ENCODE measurements at regions not wholly inside any gene's neighbourhood (a gene's known extent, or its start where the extent isn't known, plus 50 kb on each side); places are given as distances from the start of the nearest gene placed in this dataset.

DNA sequence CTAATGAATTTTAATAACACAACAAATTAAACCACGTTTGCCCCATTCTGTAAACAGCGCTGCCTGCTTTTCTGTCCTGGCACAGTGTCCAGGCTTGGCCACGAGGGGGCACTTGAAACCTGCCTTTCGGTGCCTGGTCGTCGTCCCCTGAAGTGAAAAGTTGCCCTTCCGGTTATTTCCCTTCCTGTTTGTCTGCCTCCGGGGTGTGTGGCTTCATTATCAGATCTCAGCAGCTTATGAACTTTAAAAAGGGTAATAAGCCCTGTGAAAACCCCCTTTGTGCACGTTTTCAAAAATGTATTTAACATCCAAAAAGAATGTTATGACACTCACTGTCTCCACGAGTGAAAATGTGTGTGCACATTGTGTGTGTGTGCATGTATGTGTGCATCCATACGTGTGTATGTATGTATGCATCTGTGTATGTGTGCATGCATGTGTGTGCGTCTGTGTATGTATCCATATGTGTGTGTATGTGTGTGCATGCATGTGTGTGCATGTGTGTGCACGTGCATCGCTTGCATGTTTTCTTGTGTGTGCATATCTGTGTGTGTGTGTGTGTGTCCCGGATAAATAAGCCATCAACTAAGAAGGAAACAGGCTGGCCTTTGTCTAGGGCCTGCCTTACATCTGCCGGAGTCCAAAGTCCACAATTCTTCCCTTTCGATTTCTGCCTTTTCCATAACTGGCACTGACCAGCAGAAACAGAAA lies 358.4 kb downstream of the THBS2 start:
- DNase-seq, result peak; percentile 85

DNA sequence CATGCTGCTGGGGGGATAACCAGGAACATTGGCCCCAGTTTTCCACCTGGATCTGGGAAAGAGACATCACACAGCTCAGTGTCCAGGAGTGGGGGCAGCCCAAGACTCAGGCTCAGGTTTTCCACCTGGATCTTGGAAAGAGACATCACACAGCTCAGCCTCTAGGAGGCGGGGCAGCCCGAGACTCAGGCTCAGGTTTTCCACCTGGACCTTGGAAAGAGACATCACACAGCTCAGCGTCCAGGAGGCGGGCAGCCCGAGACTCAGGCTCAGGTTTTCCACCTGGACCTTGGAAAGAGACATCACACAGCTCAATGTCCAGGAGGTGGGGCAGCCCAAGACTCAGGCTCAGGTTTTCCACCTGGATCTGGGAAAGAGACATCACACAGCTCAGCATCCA lies 361.6 kb downstream of the THBS2 start:
- no peak for DNase-seq

DNA sequence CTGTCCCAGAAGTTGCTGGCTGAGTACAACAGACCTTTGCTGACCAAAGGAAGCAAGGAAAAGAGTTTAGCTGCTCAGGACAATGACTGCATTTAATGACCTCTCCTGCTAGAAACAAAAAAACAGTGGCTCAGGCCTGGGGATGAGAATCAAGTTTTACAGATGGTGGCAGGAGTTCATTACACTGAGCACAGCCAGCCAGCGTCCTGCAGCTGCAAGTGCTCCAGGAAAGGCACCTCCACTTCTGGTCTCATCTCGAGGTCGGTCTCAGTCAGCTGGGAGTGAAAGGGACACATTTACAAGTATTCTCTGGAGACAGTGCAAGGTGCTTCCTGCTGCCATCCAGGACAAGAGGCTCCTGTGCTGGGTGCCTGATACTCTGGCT lies 362.7 kb downstream of the THBS2 start:
- no peak for DNase-seq

DNA sequence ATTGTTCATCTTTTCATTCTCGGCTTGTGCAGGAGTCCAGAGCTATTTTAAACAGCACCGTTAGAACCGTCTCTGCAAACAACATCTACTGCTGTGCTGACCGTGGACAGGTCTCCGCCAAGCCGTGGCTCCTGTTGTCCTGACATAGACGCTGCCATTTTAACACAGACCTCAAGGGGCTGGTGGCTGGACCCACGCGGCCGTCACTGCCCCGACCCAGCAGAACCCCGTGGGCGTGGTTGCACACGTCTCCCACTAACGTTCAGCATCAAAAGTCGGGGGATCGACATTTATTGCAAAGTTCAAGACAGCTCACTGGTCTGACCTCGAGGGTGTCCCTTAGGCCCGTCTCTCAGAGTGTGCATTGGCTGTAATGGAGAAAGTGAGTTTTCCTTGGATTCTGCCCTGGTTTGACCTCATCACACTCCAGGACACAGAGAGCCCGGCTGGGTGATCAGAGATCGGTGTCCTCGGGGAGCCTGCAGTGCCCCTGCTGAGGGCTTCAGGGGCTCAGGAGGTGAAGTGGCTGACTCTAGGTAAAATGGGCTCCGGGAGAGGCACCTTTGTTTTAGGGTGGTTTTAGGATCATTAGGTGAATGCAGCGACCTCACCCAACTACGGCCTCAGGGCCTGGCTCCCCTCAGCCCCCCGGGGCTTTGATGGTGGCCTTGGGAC lies 363.2 kb downstream of the THBS2 start:
- no peak for DNase-seq

DNA sequence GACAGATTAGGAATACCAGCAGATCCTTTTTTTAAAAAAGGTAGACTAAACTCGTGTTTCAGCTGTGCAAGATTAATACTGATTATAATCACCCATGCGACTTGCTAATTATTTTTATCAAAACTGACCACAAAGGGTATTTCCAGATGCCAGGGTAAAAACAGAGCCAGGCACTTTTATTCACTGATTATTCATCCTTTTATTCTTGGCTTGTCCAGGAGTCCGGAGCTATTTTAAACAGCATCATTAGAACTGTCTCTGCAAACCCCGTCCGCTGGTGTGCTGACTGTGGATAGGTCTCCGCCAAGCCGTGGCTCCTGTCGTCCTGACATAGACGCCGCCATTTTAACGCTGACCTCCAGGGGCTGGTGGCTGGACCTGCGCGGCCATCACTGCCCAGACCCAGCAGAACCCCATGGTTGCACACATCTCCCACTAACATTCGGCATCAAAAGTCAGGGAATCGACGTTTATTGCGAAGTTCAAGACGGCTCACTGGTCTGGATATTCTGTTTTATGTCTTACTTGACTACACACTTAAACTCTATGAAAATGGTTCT lies 364.8 kb downstream of the THBS2 start:
- no peak for DNase-seq

DNA sequence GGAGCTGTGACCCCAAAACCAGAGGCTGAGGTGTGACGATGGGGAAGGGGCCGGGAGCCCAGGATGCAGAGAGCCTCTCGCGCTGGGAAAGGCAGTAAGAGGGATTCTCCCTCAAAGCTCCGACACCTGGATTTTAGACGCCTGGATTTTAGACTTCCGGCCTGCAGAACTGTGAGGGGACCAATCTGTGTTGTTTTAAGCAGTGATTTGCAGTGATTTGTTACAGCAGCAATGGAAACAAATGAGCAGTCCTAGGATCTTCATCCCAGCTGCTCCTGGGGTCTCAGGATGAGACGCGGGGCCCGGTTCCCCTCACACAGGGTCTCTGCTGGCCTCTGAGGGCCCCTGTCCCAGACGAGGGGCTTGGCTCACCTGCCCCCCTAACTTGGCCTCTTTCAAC lies 365.5 kb downstream of the THBS2 start:
- DNase-seq, result no peak

DNA sequence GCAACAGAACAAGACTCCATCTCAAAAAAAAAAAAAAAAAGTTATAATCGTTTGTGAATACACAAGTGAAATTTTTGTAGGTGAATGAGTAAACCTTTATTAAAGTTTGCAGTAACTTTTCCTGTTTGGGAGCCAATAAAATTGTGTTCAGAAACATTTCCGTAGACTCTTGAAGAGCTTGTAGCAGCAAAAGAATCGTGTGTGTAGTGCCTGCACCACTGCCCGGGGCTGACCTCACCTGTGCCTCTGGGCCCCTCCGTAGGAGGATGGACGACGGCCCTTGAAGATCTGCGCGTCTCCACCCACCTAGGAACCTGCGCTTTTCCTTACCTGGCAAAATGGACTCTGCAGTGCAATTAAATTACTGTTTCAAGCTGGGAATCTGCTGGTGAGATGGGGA lies 366.0 kb downstream of the THBS2 start:
- DNase-seq, result no peak

DNA sequence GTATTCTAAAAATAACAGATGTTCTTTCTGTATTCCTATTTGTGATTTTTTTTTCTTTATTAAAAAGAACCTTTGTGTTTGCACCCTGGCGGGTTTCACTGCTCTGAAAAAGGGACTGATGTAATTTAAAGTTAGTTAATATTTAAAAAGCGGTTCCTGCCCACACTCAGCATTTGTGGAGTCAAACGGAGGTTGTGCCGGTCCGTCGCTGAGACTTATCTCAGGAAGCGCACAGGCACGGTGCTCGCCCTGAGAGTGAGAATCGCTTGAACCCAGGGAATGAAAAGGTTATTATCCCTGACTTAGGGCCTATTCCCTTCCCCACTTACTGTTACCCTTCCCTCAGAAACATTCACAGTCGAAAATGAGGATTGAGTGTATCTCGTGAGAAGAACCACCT lies 366.7 kb downstream of the THBS2 start:
- no peak for DNase-seq

DNA sequence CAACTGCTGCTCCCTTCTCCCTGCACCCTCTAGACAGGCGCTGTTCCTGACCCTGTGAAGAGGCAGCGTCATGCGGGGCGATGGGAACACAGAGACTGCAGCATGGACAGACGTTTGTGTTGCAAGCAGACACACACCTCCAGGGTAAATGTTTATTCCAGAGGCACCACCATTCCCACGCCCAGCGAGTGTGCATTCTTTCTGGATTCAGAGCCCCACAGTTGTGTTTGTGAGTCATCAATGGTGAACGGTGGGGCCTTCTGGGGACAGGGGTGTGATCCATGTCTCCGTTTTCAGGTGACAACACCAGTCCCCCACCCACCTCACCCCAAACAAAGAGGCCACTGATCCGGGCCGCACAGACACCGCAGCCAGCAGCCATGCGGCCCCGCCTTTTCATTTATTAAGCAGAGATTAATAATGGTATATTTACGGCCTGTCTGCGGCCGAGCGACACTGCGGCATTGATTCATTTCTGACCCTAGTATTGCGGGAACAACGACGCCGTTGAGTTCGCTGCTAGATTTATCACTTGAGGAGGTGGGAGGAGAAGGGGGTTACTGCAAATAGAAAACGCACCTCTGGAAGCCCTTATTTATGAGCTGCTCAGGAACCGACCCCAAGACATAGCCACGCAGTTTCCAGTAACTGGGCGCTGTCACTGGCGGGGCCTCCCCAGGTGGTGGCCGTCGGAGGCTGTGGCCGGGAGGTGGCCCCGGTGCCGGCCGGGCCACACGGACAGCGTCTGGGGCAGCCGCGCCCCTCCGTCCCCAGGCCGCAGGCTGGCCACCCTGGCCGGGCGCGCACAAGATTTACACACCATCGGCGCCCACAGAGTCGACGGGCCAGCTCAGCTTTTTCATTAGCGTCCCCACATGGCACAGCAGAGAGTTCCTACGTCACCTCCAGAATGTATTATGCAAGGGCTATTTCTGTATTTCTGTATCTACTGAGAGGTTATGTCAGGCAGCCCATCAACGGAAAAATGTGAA lies 367.6 kb downstream of the THBS2 start:
- no peak for DNase-seq

DNA sequence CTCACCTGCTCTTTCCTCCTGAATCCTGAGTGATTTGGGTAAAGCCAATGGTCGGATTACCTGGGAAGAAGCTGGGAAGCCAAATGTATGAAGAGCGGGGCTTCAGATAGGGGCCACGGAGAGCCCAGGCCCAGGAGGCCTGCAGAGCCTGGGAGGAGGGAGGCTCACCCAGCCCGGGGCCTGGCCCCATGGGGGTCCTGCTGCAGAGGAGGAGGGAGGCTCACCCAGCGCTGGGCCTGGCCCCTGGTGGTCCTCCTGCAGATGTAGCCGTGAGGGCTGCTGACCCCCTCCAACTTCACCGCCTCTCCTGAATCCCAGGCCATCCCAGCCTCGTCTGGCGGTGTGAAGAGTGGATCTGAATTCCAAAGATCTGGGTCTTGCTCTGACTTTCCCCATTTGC lies 368.4 kb downstream of the THBS2 start:
- no peak for DNase-seq

DNA sequence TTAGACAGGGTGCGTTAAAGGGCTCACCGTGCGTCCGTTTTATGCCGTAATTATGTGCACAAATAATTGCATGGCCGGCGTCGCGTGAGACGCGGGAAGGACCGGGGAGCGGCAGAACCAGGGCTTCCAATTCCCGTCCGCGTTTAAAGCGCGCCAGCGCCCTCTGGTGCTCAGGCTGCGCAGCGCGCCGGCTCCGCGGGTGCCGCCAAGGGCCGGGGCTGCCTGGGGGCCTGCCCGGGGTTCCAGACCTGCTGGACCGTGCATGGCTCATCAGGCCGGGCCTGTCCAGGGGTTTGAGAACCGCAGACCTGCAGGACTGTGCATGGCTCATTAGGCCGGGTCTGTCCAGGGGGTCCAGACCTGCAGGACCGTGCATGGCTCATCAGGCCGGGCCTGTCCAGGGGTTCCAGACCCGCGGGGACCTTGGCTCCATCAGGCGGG lies 369.0 kb downstream of the THBS2 start:
- DNase-seq, result peak; percentile 81

DNA sequence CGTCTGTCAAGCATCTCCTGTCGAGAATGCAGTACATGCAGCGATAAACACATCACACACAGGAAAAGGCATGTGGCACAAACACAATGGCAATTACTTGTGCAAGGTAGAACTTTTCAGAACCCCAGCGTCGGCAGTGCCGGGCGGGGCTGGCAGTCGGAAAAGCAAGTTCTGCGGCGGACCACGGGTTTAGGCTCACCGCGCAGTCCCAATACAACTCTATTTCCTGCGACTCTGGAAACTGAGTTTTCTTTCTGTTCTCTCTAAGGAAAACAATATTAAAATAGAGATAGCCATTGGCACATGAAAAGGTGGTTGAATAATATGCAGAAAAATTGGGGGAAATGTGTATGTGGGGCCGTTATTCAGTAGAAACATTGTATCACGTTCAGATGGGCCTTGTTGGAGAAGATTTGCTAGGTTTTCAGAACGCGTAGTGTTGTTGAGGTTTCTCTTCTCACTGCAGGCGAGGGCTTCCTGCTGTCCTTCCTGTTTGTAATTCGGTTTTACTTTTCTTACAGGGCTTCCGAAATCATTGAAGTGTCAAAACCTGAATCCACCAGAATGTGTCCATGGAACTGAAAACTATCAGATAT lies 369.5 kb downstream of the THBS2 start:
- DNase-seq, result no peak

DNA sequence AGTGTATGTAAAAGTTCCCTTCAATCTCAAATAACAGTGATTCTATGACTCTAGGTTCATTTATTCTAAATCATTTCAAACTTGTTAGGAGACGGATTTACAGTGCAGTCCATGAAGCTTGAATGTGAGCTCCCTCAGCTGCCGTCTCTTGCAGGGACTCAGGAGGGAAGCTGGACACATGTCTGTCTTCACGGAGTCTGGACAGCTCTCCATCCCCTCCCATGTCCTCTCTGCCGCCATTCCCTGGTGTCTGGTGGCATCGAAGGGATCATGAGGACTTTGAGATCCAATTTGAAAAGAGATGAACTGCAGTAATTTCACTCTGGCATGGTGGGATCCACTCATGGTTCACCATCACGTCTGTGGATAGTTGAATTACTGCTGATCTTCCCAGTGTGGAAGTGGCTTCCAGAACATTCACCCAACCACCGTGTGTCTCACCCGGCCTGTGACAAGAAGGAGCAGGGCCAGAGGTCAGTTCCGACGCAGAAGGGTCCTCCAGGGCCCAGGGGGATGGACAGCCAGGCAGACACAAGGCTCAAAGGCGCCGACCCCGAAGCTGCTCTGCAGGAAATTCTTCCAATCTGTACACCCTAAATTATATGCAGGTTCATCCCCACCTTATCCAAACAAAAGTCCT lies 370.1 kb downstream of the THBS2 start:
- DNase-seq, result no peak

DNA sequence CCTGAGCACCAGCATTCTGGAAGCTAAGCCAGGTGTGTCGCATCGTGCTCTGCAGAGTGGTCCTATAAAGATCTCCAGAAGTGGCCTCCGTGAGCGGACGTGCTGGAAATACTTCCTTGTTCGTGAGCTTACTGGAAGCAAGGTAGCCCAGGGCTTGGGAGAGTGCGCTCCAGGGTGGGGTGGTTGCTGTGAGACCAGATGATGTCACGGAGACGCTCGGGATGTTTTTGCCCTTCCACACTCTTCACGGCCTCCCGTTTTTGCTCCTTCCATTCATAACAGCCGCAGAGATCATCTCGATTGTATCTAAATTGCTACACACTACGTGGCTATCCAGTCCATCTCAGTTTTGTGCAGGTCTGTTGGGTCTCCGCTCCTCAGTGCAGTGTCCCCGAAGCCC lies 373.4 kb downstream of the THBS2 start:
- DNase-seq, result no peak

DNA sequence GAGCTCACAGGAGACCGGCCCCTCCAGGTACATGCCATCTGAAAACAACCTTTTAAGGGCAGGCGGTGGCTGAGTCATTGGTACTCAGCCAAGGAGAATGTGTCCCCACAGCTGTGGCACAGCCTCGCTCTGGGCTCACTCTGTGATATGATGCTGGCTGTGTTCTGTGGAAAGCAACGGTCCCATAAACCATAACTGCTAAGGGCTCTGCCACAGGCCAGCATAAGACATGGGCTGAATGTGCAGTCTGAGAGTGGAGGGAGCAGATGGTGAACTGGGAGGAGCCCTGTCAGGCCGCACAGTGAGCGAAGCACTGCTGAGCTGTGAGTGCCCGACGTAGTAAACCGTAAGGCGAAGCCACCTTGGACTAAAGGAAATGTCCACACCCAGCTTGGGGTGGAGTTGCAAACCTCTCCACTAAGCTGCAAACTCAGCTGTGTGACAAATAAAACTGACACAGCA lies 375.8 kb downstream of the THBS2 start:
- DNase-seq, result no peak

DNA sequence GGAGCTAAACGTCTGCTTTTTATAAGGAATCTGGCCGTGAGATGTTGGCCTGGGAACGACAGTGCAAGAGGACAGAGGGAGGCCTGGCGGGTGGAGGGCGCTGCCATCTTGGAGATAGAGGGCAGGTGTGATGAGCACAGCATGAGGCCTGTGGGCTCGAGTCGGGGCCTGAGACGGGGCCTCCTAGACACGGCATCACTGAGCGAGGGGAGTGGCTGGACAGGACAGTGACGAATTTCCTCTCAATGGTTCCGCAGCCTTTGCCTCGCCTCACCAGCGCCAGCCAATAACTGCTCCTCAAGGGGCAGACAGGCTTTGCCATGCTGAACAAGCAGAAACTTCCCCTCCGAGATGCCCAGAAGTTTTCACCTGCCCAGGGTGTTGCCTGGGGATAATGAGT lies 376.7 kb downstream of the THBS2 start:
- no peak for DNase-seq

DNA sequence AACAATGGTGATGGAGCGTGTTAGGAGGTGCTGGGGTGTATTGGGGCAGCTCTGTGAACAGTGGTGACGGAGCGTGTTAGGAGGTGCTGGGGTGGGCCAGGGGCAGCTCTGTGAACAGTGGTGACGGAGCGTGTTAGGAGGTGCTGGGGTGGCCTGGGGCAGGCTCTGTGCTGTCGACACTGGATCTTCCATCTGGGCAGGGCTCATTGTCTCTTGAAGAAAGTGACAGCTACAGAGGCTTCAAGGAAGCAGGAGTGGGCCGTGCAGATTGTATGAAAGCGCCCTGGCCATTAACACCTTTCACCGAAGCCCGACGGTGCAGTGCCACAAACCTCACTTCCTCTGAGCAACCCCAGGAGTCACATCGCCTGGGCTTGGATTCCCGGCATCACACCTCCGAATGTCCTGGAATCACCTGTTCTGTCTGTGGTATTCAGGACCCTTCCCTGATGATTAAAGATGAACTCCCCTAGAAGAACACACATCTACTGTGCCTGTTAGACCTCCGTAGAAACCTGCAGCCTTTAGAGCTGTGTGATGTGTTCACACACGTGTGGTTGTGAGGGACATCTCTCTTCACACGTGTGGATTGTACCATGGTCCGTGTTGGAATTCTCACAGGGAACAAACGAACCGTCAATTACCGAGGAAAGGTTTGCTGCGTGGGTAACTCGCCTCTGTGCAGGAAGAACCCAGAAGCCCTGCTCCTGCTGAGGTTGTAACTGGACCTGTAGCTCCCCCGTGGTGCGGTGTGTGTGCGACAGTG lies 377.7 kb downstream of the THBS2 start:
- no peak for DNase-seq

DNA sequence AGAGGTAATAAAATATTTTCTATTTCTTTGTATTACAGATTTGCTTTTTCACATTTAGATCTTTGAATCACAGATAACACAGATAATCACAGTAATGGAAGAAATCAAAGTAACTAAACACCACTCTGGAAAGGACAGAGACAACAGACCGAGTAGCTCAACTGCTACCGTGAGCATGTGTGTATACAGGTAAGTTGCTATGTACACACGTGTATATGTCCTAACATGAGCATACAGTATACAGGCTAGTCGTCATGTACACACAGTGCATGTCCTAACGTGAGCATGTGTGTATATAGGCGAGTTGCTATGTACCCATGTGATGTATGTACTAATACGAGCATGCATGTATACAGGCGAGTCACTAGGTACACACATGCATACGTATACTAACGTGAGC lies 379.0 kb downstream of the THBS2 start:
- no peak for DNase-seq

DNA sequence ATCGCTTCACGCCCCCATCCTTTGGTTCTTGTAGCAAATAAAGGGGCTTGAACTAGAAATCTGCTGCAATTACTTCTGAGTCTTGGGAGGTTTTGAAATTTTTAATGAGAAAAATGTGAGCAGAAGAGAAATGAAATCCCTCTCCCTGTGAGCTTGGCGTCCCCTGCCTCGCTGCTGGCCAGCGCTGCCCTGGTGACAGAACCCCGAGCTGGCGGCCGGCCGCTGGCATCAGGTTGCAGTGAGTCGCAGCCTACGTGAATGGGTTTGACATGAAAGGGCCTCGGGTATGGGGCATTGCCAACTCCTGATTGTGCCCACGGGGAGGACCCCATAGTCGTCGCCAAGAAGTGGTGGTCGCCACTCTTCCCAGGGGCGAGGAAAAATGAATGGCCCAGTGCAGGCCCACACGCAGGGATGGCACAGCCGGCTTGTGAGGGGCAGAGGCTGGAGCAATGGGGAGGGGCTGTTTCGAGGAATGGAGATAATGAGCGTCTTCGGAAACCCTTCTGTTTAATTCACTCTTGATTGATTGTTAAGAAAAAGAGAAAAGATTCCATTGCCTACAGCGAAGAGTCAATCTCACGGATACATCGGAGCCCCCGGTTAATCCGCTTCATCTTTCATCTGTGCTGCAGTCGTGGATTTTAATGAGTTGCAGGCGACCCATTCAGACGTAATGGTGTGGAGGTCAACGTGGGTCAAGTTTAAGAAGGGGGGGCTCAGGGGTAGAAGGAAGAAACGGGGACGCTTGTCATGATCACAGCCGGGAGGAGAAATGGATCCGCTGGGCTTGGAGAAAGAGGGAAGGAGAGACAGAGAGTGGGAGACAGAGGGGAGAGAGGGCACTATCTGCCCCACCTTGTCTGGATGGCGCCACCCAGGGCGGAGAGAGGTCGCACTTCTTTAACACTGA lies 380.1 kb downstream of the THBS2 start:
- no peak for DNase-seq

DNA sequence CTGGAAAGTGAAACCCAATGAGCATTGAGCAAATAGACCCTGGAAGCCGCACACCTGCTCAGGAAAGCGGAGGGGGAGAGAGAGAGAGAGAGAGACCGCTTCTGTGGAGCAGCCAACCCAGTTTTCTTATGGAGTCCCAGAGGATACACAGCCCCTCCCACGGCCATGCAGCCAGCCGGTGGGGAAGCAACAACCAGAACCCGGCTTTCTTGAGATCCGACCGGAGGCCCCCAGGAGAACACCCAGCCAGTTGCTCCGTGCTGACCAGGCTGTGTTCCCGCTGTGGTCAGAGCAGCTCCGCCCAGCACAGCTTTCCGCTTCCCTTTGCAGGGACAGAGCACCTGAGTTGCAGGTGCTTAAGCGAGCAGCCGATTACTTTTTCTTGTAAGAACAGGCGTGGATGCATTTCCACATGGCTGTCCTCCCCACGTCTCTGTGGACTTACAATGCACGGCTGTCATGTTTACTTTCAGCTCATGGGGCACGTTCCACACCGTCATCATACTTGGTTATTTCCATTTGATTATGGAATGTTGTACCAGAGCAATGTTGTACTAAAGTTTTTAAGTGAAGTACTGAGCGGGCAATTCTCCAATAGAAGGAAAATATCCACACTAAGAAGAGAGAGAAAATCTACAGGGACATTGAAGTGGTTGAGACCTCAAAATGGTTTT lies 381.9 kb downstream of the THBS2 start:
- no peak for DNase-seq
